HCT116 (cell line): ENCODE measurements at regions not wholly inside any gene's neighbourhood (a gene's known extent, or its start where the extent isn't known, plus 50 kb on each side); places are given as distances from the start of the nearest gene placed in this dataset.

Experiments
- ATAC-seq: fragments of 200-7000 bp; cut with Tn5 transposase; 2 replicates; pipeline ENCODE4 v1.9.1; 2020; ENCODE audit warnings: mild to moderate bottlenecking, moderate library complexity
- BruUV-seq: library from RNA; stranded (reverse); fragments of 400-500 nt; replicated peaks from 2 replicates; lab custom pipeline; 2021; lab: Mats Ljungman, UMichigan
- CTCF ChIA-PET: fragments of 300-600 bp; sonication (Branson Sonifier 250); formaldehyde crosslinking; loops from one replicate; lab custom pipeline; 2021; ENCODE audit warnings: antibody characterized with exemption; lab: Charles Lee
- POLR2A ChIA-PET: fragments of 300-600, 350-600 bp; sonication (Branson Sonifier 250); formaldehyde crosslinking; loops from one replicate; lab custom pipeline; 2021; ENCODE audit warnings: antibody characterized with exemption; lab: Charles Lee
- RAD21 ChIA-PET, 2 experiments: fragments of 300-600 bp; sonication (Branson Sonifier 250); formaldehyde crosslinking; loops; one replicate each; lab custom pipeline; 2023; ENCODE audit warnings: low total read pairs in 2 of 2; ENCODE audit not compliant: uncharacterized antibody in 2 of 2, unreplicated experiment in 2 of 2, low non-redundant PET in 1 of 2; lab: Charles Lee
- DNase-seq: peaks from one replicate; pipeline ENCODE4 v3.0.0-alpha.2; 2010; ENCODE audit warnings: low read depth, low spot score
- H2AFZ ChIP-seq: fragments of 200-600 bp; shearing (Covaris generic), sonication (generic); 2 replicates; pipeline ENCODE4 v1.6.1; 2017; ENCODE audit warnings: low read depth, mixed run types, mixed read lengths, antibody characterized with exemption, low read length; ENCODE audit not compliant: poor library complexity, severe bottlenecking
- H3K27ac ChIP-seq: 2 replicates; pipeline ENCODE4 v1.5.1; 2012; ENCODE audit warnings: low read depth, low read length
- H3K27me3 ChIP-seq: fragments of 200-600 bp; sonication (generic); 2 replicates; pipeline ENCODE4 v1.6.1; 2016; ENCODE audit warnings: mixed run types, low read length, mixed read lengths; ENCODE audit not compliant: insufficient read depth
- H3K36me3 ChIP-seq, 2 experiments: fragments of 200-500 bp in 1 of 2; fragments of 200-600 bp in 1 of 2; sonication (Bioruptor generic) in 1 of 2; sonication (generic) in 1 of 2; 2 replicates each; pipeline versions ENCODE4 v1.5.1 to v1.6.1; 2014 to 2016; ENCODE audit warnings: low read length in 2 of 2, inconsistent platforms in 1 of 2, mixed read lengths in 1 of 2, mixed run types in 1 of 2; ENCODE audit not compliant: insufficient read depth in 2 of 2, control insufficient read depth in 1 of 2
- H3K4me1 ChIP-seq, 2 experiments: fragments of 200-600 bp in 1 of 2; sonication (generic) in 1 of 2; 2 replicates each; pipeline versions ENCODE4 v1.5.1 to v1.6.1; 2012 to 2017; ENCODE audit warnings: low read length in 2 of 2, inconsistent platforms in 1 of 2, mild to moderate bottlenecking in 1 of 2, mixed read lengths in 1 of 2, mixed run types in 1 of 2, moderate library complexity in 1 of 2; ENCODE audit not compliant: insufficient read depth in 2 of 2, control insufficient read depth in 1 of 2
- H3K4me2 ChIP-seq: fragments of 200-600 bp; sonication (generic); 2 replicates; pipeline ENCODE4 v1.6.1; 2017; ENCODE audit warnings: mixed run types, low read length, mixed read lengths
- H3K4me3 ChIP-seq, 2 experiments: fragments of 200-600 bp in 1 of 2; sonication (generic) in 1 of 2; replicated peaks in 1 of 2; 2 replicates each; pipeline ENCODE4 v1.5.1; 2011 to 2016; ENCODE audit warnings: low read length in 2 of 2, control low read depth in 1 of 2, low read depth in 1 of 2, mild to moderate bottlenecking in 1 of 2, mixed read lengths in 1 of 2, mixed run types in 1 of 2
- H3K79me2 ChIP-seq: fragments of 200-600 bp; sonication (generic); 2 replicates; pipeline ENCODE4 v1.6.1; 2017; ENCODE audit warnings: mild to moderate bottlenecking, mixed run types, low read length, moderate library complexity, mixed read lengths; ENCODE audit not compliant: insufficient read depth
- H3K9ac ChIP-seq: fragments of 200-600 bp; sonication (generic); 2 replicates; pipeline ENCODE4 v1.6.1; 2016; ENCODE audit warnings: low read length, mixed read lengths
- H3K9me2 ChIP-seq: fragments of 200-600 bp; sonication (generic), shearing (Covaris generic); 2 replicates; pipeline ENCODE4 v1.6.1; 2017; ENCODE audit warnings: mixed run types, mild to moderate bottlenecking, moderate library complexity; ENCODE audit not compliant: insufficient read depth
- H3K9me3 ChIP-seq, 2 experiments: fragments of 200-500 bp in 1 of 2; fragments of 200-600 bp in 1 of 2; sonication (Bioruptor generic) in 1 of 2; sonication (generic) in 1 of 2; 2 replicates each; pipeline ENCODE4 v1.6.1; 2014 to 2017; ENCODE audit warnings: low read length in 2 of 2, mixed read lengths in 2 of 2, inconsistent platforms in 1 of 2, low read depth in 1 of 2, mild to moderate bottlenecking in 1 of 2, mixed run types in 1 of 2, moderate library complexity in 1 of 2; ENCODE audit not compliant: control insufficient read depth in 1 of 2, insufficient read depth in 1 of 2
- H4K20me1 ChIP-seq: fragments of 200-600 bp; sonication (generic), shearing (Covaris generic); 2 replicates; pipeline ENCODE4 v1.6.1; 2017; ENCODE audit warnings: mixed run types, mild to moderate bottlenecking, moderate library complexity; ENCODE audit not compliant: insufficient read depth
- CBX3 ChIP-seq: IDR thresholded peaks from 2 replicates; pipeline ENCODE4 v1.6.1; 2012; ENCODE audit warnings: low read depth
- EGR1 ChIP-seq: IDR thresholded peaks from 2 replicates; pipeline ENCODE4 v1.6.1; 2012; ENCODE audit warnings: low read depth
- EZH2phosphoT487 ChIP-seq: fragments of 200-600 bp; IDR thresholded peaks from 2 replicates; pipeline ENCODE4 v1.6.1; 2018; ENCODE audit warnings: antibody characterized with exemption, borderline replicate concordance
- POLR2A ChIP-seq: IDR thresholded peaks from 2 replicates; pipeline ENCODE4 v1.7.0; 2011; ENCODE audit warnings: borderline replicate concordance; ENCODE audit not compliant: insufficient read depth, insufficient read length; ENCODE audit errors: extremely low read depth
- POLR2AphosphoS5 ChIP-seq: IDR thresholded peaks from 2 replicates; pipeline ENCODE4 v1.6.1; 2011; ENCODE audit warnings: mild to moderate bottlenecking, low read depth, low read length, moderate library complexity
- RAD21 ChIP-seq: IDR thresholded peaks from 2 replicates; pipeline ENCODE4 v1.6.1; 2012; ENCODE audit warnings: low read depth, mild to moderate bottlenecking
- YY1 ChIP-seq: IDR thresholded peaks from 2 replicates; pipeline ENCODE4 v1.6.1; 2011; ENCODE audit warnings: low read length, low read depth, moderate library complexity, mild to moderate bottlenecking; ENCODE audit not compliant: insufficient replicate concordance; ENCODE audit errors: extremely low read depth
- ZBTB33 ChIP-seq: IDR thresholded peaks from 2 replicates; pipeline ENCODE4 v1.6.1; 2011; ENCODE audit warnings: mild to moderate bottlenecking, low read length, moderate library complexity; ENCODE audit not compliant: insufficient replicate concordance; ENCODE audit errors: extremely low read depth
- intact Hi-C: fragments of 100-400 bp; cut with micrococcal nuclease; formaldehyde crosslinking; loops from 2 replicates; pipeline ENCODE4 v1.10.0; 2022
- TF ChIP-seq, protein P1 (sequence below): IDR thresholded peaks from 2 replicates; pipeline ENCODE4 v1.6.1; 2012
- TF ChIP-seq, protein P2 (sequence below): IDR thresholded peaks from 2 replicates; pipeline ENCODE4 v1.6.1; 2012; ENCODE audit warnings: low read depth

- Histone ChIP-seq H3K4me1 (no peaks in the 10 kb centered on the region), H4K20me1 (no peaks in the 10 kb centered on the region), H3K27me3 (no peaks in the 10 kb centered on the region), H3K9me3 (no peaks in the 10 kb centered on the region), H3K79me2 (no peaks in the 10 kb centered on the region), H3K9ac (no peak overlapping the region), H3K4me2 (no peak overlapping the region), H3K27ac (no peak overlapping the region), H3K4me3 (no peak overlapping the region), H2AFZ (no peak overlapping the region), H3K9me2 (no peaks in the 10 kb centered on the region), H3K36me3 (no peaks in the 10 kb centered on the region)
- no peak for ATAC-seq
- TF ChIP-seq EGR1 (no peak), EZH2phosphoT487 (no peak), YY1 (no peak), POLR2A (no peak), CBX3 (no peak), POLR2AphosphoS5 (no peak), RAD21 (no peak), ZBTB33 (no peak)
- TF ChIP-seq, protein P1, sequence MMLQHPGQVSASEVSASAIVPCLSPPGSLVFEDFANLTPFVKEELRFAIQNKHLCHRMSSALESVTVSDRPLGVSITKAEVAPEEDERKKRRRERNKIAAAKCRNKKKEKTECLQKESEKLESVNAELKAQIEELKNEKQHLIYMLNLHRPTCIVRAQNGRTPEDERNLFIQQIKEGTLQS: no peak
- TF ChIP-seq, protein P2, sequence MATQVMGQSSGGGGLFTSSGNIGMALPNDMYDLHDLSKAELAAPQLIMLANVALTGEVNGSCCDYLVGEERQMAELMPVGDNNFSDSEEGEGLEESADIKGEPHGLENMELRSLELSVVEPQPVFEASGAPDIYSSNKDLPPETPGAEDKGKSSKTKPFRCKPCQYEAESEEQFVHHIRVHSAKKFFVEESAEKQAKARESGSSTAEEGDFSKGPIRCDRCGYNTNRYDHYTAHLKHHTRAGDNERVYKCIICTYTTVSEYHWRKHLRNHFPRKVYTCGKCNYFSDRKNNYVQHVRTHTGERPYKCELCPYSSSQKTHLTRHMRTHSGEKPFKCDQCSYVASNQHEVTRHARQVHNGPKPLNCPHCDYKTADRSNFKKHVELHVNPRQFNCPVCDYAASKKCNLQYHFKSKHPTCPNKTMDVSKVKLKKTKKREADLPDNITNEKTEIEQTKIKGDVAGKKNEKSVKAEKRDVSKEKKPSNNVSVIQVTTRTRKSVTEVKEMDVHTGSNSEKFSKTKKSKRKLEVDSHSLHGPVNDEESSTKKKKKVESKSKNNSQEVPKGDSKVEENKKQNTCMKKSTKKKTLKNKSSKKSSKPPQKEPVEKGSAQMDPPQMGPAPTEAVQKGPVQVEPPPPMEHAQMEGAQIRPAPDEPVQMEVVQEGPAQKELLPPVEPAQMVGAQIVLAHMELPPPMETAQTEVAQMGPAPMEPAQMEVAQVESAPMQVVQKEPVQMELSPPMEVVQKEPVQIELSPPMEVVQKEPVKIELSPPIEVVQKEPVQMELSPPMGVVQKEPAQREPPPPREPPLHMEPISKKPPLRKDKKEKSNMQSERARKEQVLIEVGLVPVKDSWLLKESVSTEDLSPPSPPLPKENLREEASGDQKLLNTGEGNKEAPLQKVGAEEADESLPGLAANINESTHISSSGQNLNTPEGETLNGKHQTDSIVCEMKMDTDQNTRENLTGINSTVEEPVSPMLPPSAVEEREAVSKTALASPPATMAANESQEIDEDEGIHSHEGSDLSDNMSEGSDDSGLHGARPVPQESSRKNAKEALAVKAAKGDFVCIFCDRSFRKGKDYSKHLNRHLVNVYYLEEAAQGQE: no peak
- CTCF ChIA-PET: no interaction called here
- intact Hi-C loops: no loop called here
- POLR2A ChIA-PET: no interaction called here
- no peak for DNase-seq
- RAD21 ChIA-PET: no interaction called here
- no TSS peak for BruUV-seq
Measured at GRCh38 chrX:128156204-128156603, 104.0 kb upstream of the ACTRT1 start.
